ENCODE measurements at regions not wholly inside any gene's neighbourhood (a gene's known extent, or its start where the extent isn't known, plus 50 kb on each side); places are given as distances from the start of the nearest gene placed in this dataset.

GRCh38 chr11:121931748-121932352, 184.2 kb downstream of the BLID start:
- no peak for TF ChIP-seq CTCF (IDR thresholded peaks at IDR 0.05)
- peaks cover 7% of the 10 kb centered on the region for H3K27me3 Mint-ChIP-seq (ENCODE audit: low read depth, poor library complexity)
- no peak overlapping the region for H3K27ac Mint-ChIP-seq
- no peaks in the 10 kb centered on the region for H3K36me3 Mint-ChIP-seq (ENCODE audit: low read depth)
- peaks cover 12% of the 10 kb centered on the region for H3K4me1 Mint-ChIP-seq
- peaks cover 3% of the 10 kb centered on the region for H3K9me3 Mint-ChIP-seq
- no peak for DNase-seq
- no peak overlapping the region for H3K4me3 Mint-ChIP-seq

DNA sequence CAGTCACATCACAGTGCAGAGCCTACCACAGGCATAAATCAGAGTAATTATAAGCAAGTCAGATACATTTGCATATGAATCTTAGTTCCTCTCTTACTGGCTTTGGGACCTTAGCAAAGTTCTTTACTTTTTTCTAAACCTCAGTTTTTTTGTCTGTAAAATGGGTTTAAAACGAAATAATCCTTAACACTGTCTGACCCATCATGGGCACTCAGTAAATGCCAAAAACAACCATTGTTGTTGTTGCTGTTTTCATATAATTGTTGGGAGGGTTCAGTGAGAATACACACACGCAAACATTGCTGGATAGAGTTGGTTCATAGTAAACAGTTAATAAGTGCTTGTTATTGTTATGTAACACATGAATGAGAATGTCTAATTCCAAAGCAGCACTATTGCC, 184.9 kb downstream of the BLID start:
- peaks cover 12% of the 10 kb centered on the region for H3K4me1 Mint-ChIP-seq
- no peak for TF ChIP-seq CTCF (IDR thresholded peaks at IDR 0.05)
- no peaks in the 10 kb centered on the region for H3K36me3 Mint-ChIP-seq (ENCODE audit: low read depth)
- H3K27me3 Mint-ChIP-seq (ENCODE audit: low read depth, poor library complexity), result peaks cover 14% of the 10 kb centered on the region
- no peak overlapping the region for H3K27ac Mint-ChIP-seq
- no peak overlapping the region for H3K4me3 Mint-ChIP-seq
- no peak for DNase-seq
- peaks cover 7% of the 10 kb centered on the region for H3K9me3 Mint-ChIP-seq

- Mint-ChIP-seq H3K9me3 (peaks cover 7% of the 10 kb centered on the region), H3K4me3 (no peak overlapping the region), H3K27ac (no peak overlapping the region), H3K27me3 (ENCODE audit: low read depth, poor library complexity) (peaks cover 18% of the 10 kb centered on the region), H3K36me3 (ENCODE audit: low read depth) (no peaks in the 10 kb centered on the region), H3K4me1 (peaks cover 12% of the 10 kb centered on the region)
- no peak for TF ChIP-seq CTCF (IDR thresholded peaks at IDR 0.05)
- peak; percentile 25 for DNase-seq
These were observed 185.7 kb downstream of the BLID start for GRCh38 chr11:121930004-121930965.

DNA sequence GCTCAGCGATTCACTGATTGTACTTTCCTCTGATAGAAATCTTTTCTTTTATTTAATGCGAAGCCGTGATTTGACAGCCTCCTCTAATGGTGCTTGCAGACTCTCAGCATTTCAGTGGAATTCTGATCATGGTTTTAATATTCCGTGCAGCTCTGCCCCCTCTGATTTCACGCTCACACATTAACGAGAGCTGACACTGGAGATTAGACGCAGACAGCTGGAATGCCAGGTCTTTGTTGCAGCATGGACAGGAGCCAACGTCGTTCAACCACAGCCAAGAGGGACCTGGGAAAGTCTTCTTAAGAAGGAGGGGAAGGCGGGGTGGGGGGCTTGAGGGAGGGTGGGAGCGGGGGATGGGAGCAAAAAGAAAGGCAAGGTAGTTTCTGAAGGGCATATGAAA, 186.4 kb downstream of the BLID start:
- Mint-ChIP-seq H3K4me3 (no peak overlapping the region), H3K27ac (no peak overlapping the region), H3K27me3 (ENCODE audit: low read depth, poor library complexity) (peaks cover 18% of the 10 kb centered on the region), H3K4me1 (peaks cover 12% of the 10 kb centered on the region), H3K36me3 (ENCODE audit: low read depth) (no peaks in the 10 kb centered on the region), H3K9me3 (peaks cover 7% of the 10 kb centered on the region)
- no peak for TF ChIP-seq CTCF (IDR thresholded peaks at IDR 0.05)
- peak; percentile 48 for DNase-seq

GRCh38 chr11:121928597-121929580, 187.1 kb downstream of the BLID start:
- Mint-ChIP-seq H3K27me3 (ENCODE audit: low read depth, poor library complexity) (peaks cover 21% of the 10 kb centered on the region), H3K36me3 (ENCODE audit: low read depth) (no peaks in the 10 kb centered on the region), H3K4me1 (peaks cover 12% of the 10 kb centered on the region), H3K9me3 (peaks cover 7% of the 10 kb centered on the region), H3K27ac (no peak overlapping the region), H3K4me3 (no peak overlapping the region)
- DNase-seq, result peak; percentile 37
- no peak for TF ChIP-seq CTCF (IDR thresholded peaks at IDR 0.05)

Measured in nephron progenitor cell (in vitro differentiated cells).